ENCODE measurements at regions not wholly inside any gene's neighbourhood (a gene's known extent, or its start where the extent isn't known, plus 50 kb on each side); places are given as distances from the start of the nearest gene placed in this dataset.

DNA sequence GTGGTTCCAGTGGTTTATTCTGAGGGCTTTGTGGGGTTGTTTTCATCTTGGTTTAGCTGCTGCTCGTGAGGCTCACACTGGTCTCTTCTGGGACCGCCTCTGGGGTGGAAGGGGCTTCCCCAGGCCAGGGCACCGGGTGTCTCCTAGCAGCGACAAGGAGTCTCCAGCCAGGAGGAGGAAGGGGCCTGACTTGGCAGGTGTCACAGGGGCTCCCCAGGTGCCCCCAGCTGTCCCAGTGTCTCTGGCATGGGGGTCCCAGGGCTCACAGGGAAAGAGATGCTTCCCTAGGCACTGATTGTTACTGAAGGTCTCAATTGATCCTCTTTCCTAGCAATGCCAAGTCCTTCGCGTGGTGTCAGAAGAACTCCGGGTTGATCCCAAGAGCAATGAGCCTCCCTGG is 241.1 kb upstream of the IRX4 start:
- Histone ChIP-seq H3K9me3 (peaks cover 0 to 3% (median 0%) of the 10 kb centered on the region in 4 donors), H3K27me3 (no peaks in the 10 kb centered on the region), H3K4me1 (no peaks in the 10 kb centered on the region), H3K4me3 (no peak overlapping the region), H3K36me3 (no peaks in the 10 kb centered on the region), H3K27ac (no peak overlapping the region)
- DNase-seq: no peak
- TF ChIP-seq POLR2A (IDR thresholded peaks at IDR 0.05) (no peak), POLR2AphosphoS5 (IDR thresholded peaks at IDR 0.05) (no peak), EP300 (IDR thresholded peaks at IDR 0.05) (no peak)
- TF ChIP-seq, protein P1, sequence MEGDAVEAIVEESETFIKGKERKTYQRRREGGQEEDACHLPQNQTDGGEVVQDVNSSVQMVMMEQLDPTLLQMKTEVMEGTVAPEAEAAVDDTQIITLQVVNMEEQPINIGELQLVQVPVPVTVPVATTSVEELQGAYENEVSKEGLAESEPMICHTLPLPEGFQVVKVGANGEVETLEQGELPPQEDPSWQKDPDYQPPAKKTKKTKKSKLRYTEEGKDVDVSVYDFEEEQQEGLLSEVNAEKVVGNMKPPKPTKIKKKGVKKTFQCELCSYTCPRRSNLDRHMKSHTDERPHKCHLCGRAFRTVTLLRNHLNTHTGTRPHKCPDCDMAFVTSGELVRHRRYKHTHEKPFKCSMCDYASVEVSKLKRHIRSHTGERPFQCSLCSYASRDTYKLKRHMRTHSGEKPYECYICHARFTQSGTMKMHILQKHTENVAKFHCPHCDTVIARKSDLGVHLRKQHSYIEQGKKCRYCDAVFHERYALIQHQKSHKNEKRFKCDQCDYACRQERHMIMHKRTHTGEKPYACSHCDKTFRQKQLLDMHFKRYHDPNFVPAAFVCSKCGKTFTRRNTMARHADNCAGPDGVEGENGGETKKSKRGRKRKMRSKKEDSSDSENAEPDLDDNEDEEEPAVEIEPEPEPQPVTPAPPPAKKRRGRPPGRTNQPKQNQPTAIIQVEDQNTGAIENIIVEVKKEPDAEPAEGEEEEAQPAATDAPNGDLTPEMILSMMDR (IDR thresholded peaks at IDR 0.05): no peak
- WGBS, 2 donors: 89 to 96% methylated on average over 4 to 7 of the region's 7 CpGs
- no peak for ATAC-seq (ENCODE audit: low FRiP score in 2 of 2)

DNA sequence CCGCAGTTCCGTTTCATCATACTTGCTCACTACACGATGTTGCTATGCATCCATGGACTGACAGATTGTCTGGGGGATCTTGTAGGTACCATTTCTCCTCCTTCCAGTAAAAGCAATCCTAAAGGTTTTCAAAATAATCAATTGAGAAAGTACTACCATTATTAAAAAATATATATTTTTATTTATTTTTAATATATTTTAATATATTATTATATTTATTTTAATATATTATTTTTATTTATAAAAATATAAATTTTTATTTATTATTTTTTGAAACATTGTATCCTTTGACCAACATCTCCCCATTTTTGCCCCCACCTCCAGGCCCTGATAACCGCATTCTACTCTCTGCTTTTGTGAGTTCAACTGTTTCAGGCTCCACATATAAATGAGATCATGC is 237.6 kb upstream of the IRX4 start:
- no peak overlapping the region for H3K4me3 ChIP-seq
- H3K9me3 ChIP-seq: peaks cover 0 to 3% (median 0%) of the 10 kb centered on the region in 4 donors
- no peaks in the 10 kb centered on the region for H3K27me3 ChIP-seq
- DNase-seq (no peak), ATAC-seq (ENCODE audit: low FRiP score in 2 of 2) (no peak)
- H3K36me3 ChIP-seq: no peaks in the 10 kb centered on the region
- TF ChIP-seq POLR2AphosphoS5 (IDR thresholded peaks at IDR 0.05): no peak
- no peak for TF ChIP-seq EP300 (IDR thresholded peaks at IDR 0.05)
- TF ChIP-seq, protein P1 (IDR thresholded peaks at IDR 0.05): no peak
- no peak for TF ChIP-seq POLR2A (IDR thresholded peaks at IDR 0.05)
- no peak overlapping the region for H3K27ac ChIP-seq
- no peaks in the 10 kb centered on the region for H3K4me1 ChIP-seq
- 80 to 91% methylated on average over 4 of the region's 4 CpGs for WGBS, 2 donors

DNA sequence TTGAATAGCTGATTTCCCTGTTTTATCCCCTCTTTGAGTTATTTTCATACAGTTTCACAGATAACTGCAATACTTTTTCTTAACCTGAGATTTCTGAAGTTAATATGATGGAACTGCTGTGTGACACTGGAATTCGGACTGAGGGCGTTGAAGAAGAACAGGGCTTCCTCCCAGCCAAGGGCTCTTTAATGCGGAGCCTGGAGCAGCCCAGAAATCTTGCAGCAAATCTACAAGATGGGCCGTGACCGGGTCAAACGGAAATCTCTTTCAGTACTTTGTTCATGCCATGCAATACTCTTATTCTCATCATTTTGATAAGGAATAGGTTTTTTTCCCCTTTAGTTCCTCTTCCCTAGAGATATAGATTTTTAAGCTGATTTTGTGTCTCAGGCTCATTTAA is 236.8 kb upstream of the IRX4 start:
- ATAC-seq (ENCODE audit: low FRiP score in 2 of 2): no peak

DNA sequence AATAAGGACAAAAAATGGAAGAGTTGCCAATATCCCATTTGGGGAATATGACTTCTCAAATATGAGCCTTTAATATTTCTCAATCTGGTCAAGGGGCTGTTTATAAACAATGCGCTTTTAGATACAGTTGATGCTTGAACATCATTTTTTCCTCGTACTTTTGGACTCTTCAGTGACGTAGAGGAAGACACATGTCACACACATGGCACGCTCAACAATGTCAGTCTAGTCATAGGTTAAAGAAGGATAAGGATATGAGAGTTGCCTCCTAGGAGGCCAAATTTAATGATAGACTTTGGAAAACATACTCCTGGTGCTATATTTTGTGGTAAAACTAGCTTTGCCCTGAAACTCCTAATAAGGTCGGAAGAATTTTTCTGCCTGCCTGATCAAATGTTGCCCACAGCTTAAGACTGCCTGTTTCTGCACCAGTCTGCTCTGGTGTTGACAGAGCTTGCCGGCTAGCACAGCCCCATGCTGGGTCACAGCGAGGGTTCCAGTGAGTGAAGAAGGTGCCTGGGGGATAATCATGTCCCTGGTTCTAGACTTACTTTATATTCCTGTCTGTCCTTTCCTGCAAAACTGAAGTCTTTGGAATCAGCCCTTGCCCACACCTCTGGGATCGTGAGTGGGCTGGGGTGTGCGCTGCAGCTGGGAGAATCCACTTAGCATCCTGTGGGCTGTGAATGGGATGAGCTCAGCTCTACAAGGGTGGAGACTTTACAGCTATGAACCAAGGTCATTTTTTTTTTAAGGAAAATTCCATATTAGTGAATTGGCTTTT is 230.8 kb upstream of the IRX4 start:
- TF ChIP-seq, protein P1 (IDR thresholded peaks at IDR 0.05): no peak
- TF ChIP-seq POLR2A (IDR thresholded peaks at IDR 0.05) (no peak), POLR2AphosphoS5 (IDR thresholded peaks at IDR 0.05) (no peak), EP300 (IDR thresholded peaks at IDR 0.05) (no peak)
- H3K4me1 ChIP-seq: no peaks in the 10 kb centered on the region
- WGBS, 2 donors: 75 to 81% methylated on average over 8 to 9 of the region's 9 CpGs

More for the DNA sequence above, 236.8 kb upstream of the IRX4 start:
- Histone ChIP-seq H3K27me3 (no peaks in the 10 kb centered on the region), H3K4me3 (no peak overlapping the region), H3K27ac (no peak overlapping the region), H3K4me1 (no peaks in the 10 kb centered on the region), H3K36me3 (no peaks in the 10 kb centered on the region), H3K9me3 (peaks cover 0 to 3% (median 0%) of the 10 kb centered on the region in 4 donors)
- WGBS, 2 donors: 41 to 49% methylated on average over 6 of the region's 6 CpGs
- no peak for TF ChIP-seq POLR2AphosphoS5 (IDR thresholded peaks at IDR 0.05)
- TF ChIP-seq, protein P1 (IDR thresholded peaks at IDR 0.05): no peak
- TF ChIP-seq POLR2A (IDR thresholded peaks at IDR 0.05): no peak
- no peak for TF ChIP-seq EP300 (IDR thresholded peaks at IDR 0.05)
- DNase-seq: no peak

More for the DNA sequence above, 230.8 kb upstream of the IRX4 start:
- ATAC-seq (ENCODE audit: low FRiP score in 2 of 2) (peak in 1 of 2 donors; percentile 59), DNase-seq (no peak)
- H3K36me3 ChIP-seq: no peaks in the 10 kb centered on the region
- H3K27ac ChIP-seq: no peak overlapping the region
- H3K4me3 ChIP-seq: no peak overlapping the region
- H3K27me3 ChIP-seq: no peaks in the 10 kb centered on the region
- no peaks in the 10 kb centered on the region for H3K9me3 ChIP-seq
